Lower leg skin (tissue), 3 donors: ENCODE measurements at regions not wholly inside any gene's neighbourhood (a gene's known extent, or its start where the extent isn't known, plus 50 kb on each side); places are given as distances from the start of the nearest gene placed in this dataset.

Experiments used
- CTCF ChIP-seq, 3 donors: fragments of 450-650 bp; IDR thresholded peaks; one replicate each; pipeline ENCODE4 v1.5.1; 2016; ENCODE audit warnings: antibody characterized with exemption in 3 of 3, mild to moderate bottlenecking in 3 of 3, moderate library complexity in 2 of 3
- POLR2A ChIP-seq, 2 donors: fragments of 450-650 bp; IDR thresholded peaks; one replicate each; pipeline ENCODE4 v1.6.1; 2016 to 2017; ENCODE audit warnings: antibody characterized with exemption in 2 of 2, mild to moderate bottlenecking in 1 of 2, moderate library complexity in 1 of 2

- TF ChIP-seq CTCF (IDR thresholded peaks at IDR 0.05) = no peak
- TF ChIP-seq POLR2A (IDR thresholded peaks at IDR 0.05) = no peak
These were observed 278.7 kb upstream of the KLF6 start for GRCh38 chr10:4063717-4064116.
